NCI-H345 treated with DMSO at 0.1 percent for 48 hours (cell line): ENCODE measurements at regions not wholly inside any gene's neighbourhood (a gene's known extent, or its start where the extent isn't known, plus 50 kb on each side); places are given as distances from the start of the nearest gene placed in this dataset.
A peak's percentile ranks its signal among the peaks of the same experiment; 100 is the strongest.
"Not testable (repeated sequence)": the region's sequence is repeated elsewhere in the genome, so short reads cannot be mapped to it uniquely, and the experiment has no call there.

ENCODE experiments used
- DNase-seq: peaks from one replicate; lab custom pipeline; 2025; ENCODE audit not compliant: unreplicated experiment; lab: John Stamatoyannopoulos, UW

DNA sequence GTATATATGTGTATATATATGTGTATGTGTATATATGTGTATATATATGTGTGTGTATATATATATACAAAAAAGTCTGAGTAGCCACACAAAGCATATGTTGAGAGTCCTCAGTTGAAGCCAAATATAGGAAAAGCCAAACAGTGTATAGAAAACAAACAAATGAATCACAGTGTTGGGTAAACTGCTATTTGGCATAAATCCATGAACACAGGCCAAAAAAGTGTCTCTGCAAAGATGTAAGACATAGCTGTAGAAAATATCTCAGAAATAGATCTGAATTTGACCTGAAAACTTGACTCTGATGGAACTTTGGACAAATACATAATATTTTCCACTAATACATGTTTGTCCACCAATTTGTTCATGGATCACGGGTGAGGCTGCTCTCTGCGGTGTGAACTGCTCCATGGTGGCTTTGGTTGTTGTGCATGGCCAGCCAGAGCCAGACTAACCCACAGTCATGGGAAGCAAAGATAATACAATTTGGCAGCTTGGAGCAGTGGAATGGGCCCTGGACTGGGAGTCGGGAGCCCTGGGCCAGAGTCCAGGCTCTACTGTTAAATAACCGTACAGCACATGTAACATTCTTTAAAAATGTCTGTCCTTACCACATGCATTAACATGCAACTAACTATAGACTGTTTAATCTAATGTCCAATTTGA, 76.9 kb upstream of the EED start:
- DNase-seq, result no peak

DNA sequence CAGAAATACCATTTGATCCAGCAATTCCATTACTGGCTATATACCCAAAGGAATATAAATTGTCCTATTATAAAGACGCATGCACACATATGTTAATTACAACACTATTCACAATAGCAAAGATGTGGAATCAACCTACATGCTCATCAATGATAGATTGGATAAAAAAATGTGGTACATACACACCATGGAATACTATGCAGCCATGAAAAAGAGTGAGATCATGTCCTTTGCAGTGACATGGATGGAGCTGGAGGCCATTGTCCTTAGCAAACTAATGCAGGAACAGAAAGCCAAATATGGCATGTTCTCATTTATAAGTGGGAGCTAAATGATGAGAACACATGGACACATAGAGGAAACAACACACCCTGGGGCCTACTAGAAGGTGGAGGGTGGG, 78.3 kb upstream of the EED start:
- not testable (repeated sequence) for DNase-seq

- no peak for DNase-seq
Observed at GRCh38 chr11:86164106-86164505, 80.4 kb upstream of the EED start.

GRCh38 chr11:86163221-86163876, 81.2 kb upstream of the EED start:
- not testable (repeated sequence) for DNase-seq

- no peak for DNase-seq
Observed at GRCh38 chr11:86162239-86162638, 82.3 kb upstream of the EED start.

DNA sequence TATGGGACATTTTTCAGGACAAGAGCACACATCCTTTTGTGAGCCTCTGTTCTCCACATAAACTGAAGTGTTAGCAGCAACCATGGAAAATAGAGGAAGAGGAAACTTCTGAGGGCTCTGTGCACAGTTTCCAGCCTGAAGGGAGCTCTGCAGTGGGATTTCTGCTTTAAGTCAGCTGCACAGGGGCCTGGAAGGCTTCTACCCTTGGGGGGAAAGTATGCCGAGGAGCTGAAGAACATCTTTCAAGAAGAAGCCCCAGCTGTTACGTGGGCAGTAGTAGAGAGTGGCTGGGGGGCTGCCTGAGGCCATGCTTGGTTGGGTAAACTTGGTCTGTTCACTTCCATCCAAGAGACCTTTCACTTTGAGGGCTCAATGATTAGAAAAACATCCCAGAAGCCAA, 82.7 kb upstream of the EED start:
- DNase-seq, result no peak

DNA sequence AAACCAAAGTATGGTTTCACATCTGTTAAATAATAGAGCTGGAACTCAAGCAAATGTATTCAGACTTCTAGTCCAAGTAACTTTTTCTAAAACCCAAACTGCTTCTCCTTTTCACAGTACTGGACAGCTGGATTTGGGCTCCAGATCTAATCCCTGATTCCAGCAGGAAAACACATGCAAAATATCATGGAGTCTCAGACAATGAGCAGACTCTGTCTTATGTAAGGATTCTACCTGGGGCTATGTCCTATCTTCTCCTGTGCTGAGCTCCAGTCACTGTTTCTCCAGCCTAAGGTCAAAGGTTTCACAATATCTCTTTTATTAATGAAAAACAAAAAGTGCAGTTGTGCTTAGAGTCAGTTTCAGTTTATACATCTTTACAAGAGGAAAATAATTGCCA, 83.2 kb upstream of the EED start:
- DNase-seq, result no peak

GRCh38 chr11:86160541-86161149, 83.9 kb upstream of the EED start:
- DNase-seq, result peak; percentile 56

- DNase-seq, result no peak
Observed at GRCh38 chr11:86159581-86159891, 85.0 kb upstream of the EED start.

DNA sequence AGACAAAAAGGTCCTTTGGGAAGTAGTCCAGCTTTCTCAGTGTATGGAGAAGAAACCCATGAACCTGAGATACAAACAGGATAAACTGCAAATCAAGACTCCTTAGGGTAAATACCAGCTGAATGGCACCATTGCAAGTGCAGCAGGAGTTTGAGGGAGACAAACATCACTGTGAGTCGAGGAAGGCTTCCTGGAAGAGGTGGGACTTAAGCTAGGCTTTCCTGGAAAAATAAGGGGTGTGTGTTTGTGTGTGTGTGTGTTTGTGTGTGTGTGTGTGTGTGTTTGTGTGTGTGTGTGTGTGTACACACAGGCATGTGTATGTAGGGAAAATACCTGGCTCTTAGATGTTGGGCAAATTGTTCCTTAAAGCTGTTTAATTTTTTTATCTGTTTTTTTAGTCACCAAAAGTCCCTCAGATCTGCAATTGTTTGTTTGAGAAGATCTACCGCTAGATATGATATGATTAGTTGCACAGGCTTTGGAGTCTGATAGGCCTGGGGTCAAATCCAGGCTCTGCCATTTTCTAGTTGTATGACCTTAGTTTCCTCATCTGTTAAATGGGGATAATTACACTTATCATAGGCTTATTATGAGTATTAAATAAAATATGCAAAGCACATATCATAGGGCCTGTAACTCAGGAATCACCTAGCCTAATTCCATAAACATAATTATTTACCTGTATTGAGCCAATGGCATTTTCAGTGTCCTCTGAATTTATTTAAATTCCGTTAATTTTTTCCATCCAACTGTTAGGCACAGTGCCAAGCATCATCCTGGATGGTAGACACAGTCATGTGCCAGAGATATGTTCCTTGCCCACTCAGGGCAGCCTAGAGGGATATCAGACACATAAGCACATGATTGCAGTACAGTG, 85.6 kb upstream of the EED start:
- DNase-seq, result no peak

DNA sequence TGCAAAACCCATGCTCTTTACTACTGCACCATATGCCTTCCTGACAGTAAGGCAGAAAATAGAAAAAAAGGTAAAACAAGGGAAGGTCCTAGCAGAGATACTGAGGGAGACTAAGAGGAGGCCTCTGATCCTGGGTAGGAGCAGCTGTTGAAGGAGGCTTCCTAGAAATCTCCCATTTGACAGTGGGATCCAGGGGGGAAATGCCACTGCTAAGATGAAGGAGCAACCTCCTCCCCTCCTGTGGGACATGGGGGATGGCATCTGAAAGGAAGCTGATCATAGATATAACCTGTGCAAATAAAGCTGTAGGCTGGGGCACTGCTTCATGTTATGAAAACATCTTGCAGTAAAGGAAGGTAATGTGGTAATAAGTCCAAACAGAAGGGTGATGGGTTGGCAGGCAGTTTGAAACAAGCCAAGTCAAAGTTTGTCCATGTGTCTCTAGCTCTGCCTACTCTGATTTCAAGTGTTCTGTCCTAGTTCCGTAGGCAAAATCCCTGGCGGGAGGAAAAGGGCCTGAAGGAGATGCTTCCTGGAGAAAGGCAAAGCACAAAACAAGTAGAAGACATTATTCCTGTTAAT, 86.7 kb upstream of the EED start:
- DNase-seq, result no peak

DNA sequence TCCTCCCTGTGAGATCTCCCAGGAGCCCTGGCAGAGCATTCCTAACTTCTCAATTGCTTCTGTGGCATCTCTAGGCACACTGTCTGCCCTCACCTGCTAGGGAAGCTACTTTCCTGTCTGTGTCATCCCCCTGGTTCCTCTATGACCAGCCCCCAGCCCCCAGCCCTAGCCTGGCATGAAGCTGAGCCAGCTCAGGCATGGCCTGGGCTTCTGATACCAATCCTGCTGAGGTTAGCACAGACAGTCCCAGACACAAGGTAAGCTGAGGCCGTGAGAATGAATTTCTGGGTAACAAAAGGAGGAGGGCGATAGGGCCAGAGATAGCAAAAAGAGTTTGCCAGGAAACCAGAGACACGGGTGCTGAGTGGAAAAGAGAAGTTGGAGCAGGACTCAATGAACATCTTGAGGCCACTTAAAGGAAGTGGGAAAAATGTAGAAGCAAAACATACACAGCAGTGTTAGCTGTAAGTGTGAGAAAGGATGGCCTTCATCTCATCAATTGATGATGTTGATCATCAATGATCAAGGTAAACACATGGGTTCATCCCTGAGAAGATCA, 87.6 kb upstream of the PICALM start:
- DNase-seq, result no peak

- no peak for DNase-seq
Observed at GRCh38 chr11:86155200-86155844, 86.4 kb upstream of the PICALM start.

GRCh38 chr11:86153439-86153838, 84.6 kb upstream of the PICALM start:
- DNase-seq, result no peak

- no peak for DNase-seq
Observed at GRCh38 chr11:86152901-86153300, 84.0 kb upstream of the PICALM start.

DNA sequence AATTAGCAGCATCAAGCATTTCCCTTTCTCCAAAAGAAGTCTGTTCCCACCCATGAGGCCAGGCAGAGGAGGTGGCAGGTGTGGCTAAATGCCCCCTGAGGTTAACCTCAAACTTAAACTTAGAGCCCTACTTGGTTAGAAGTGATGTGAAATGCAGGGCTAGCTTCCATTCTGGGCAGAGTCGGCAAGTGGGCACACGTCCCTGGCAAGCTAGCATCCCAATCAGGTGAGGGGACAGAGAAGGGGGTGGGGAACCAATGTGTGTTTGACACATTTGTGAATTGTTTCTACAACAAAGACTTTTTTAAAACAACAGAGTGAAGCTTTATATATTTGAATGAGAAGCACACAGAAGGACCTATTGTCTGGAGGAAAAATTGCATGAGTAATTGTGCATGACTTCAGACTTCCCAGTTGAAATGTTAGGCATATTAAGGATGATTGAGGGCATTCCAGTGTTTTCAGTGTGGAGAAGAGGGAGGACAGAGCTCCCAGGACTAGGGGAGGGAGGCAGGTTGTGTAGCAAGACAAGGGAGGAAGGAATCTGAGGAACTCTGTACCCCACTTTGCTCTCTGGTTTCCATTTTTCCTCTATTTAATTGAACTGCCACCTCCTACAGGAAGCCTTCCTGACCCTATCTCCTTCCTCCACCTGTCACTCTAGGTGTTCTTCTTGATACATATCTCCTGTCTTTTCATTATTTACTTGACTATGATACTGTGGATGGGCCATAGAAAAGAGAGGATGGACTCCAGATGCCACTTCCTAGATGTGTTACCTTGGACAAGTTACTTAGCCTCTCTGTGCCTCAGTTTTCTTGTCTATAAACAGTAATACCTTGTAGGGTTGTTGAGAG, 83.3 kb upstream of the PICALM start:
- DNase-seq, result no peak

- no peak for DNase-seq
Observed at GRCh38 chr11:86151174-86152005, 82.5 kb upstream of the PICALM start.

DNA sequence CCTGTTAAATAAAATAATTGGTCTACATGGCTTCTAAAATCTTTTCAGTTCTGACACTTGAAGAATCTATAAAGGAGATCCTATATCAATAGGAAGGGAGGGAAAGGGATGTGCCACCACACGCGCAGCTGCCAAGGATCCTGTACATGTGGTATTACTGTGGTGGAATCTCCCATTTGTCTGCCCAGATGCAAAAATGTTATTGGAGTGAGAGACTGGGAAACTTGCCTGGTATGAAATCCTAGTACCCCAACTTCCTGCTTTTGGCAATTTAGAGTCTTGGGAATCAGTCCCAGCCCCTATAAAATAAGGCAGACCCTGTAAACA, 81.9 kb upstream of the PICALM start:
- no peak for DNase-seq

DNA sequence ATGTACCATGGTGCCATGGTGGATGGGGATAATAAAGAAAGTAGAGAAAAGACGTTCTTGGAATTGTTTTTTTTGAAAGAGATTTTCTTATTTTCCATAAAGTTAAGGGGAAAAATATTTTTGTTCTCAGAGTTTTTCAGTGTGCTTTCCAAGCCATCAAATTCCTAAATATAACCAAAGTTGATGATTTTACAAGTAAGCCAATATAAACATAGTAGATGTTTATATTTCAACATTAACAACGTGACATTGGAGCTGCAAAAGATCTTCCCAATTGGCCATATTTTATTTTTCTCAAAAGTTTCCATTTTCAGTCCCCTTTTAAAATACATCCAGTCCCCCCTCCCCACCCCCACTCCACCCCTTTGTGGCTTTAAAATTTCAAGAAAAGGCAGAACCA, 80.9 kb upstream of the PICALM start:
- DNase-seq, result no peak
